H4 (cell line): ENCODE measurements at regions not wholly inside any gene's neighbourhood (a gene's known extent, or its start where the extent isn't known, plus 50 kb on each side); places are given as distances from the start of the nearest gene placed in this dataset.
"Not testable (repeated sequence)": the region's sequence is repeated elsewhere in the genome, so short reads cannot be mapped to it uniquely, and the experiment has no call there.

Experiments used
- DNase-seq: peaks from one replicate; pipeline ENCODE4 v3.0.0-alpha.2; 2015; ENCODE audit warnings: low spot score

DNA sequence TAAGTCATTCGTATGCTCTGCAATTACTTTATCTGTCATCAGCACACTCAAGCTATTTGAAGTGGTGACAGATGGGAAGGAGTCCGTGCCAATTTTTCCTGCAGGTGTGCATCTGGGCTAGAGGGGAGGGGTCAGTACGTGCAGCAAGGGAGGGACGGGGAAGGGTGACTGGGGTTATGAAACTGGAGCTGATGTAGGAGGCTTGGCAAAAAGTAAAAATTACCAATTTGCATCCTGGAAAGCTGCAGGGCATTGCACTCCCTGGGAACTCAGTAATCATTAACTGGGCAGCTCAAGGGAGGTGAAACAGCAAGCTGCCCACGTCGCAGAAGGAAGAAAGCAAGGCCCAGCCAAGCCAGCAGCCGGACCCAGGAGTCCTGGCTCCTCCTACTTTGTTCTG, 87.1 kb upstream of the TMEM45B start:
- DNase-seq = no peak

DNA sequence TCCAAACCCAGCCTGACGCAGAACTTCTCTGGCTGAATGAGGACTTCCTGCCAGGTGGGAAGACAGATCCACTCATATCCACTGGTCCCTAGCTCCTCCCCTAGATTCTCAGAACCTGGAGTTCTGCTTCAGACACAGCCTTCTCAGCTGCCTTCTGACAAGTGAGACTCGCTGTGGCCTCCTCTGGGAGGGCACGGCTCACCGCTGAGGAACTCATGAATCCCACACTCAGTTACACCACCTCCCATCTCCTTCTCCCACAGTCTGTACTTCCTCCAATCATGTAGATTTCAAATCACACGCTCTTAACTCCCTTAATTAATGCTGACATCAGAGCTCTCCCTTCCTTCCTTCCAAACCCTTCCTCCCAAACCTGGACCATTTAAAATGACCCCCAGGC, 86.4 kb upstream of the TMEM45B start:
- DNase-seq = no peak

DNA sequence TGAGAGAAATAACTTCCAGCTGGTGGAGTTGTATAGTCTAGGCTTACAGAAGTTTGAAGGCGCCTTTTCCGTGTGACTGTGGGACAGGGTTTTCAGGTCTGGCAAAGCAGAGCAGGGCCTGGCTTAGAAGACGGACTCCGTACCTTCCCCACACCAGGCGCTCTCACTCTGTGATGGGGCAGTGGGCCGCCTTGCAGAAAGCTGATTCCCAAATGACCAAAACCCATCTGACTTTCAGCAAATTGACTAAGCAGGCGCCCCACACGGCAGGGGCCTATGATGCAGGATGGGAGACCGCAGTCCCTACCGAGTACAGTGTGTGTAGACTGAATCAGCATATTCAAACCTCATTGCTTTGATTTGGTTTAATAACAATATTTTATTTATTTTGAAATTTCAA, 85.8 kb upstream of the TMEM45B start:
- no peak for DNase-seq

DNA sequence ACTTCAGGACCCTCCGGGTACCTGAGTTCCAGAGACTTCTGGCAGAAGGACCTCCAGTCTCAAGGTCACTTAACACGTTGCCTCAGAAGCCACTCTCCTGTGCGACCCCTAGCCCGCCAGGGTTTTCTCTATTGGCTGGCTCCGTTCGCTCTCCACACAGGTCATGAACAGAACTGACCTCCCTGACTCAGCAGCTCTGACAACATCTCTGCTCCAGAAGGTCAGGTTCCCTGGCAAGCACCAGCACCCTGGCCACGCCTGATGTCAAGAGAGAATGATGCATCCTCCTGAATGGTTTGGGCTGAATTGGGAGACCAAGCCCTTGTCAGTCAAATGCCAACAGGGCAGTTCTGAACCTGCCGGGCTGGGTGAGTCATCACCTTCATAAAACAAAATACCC, 84.3 kb upstream of the TMEM45B start:
- DNase-seq = no peak

DNA sequence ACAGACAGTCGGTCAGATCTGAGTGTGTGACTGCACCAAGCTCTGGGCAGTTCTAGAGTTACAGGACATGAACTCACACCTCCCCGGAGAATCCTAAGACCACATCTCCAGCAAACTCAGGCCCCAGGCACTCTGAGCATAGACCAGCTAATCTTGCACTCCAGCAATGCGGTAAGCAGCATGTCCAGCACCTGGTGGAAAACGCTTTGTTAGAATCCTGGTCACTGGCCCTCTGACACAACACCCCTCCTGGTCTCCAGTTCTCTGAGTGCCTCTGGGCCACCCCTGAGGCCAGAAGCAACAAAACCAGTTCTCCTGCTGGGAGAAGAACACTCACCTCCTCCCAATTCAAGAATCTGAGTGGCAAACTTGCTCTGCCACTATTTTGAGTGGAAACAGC, 82.7 kb upstream of the TMEM45B start:
- DNase-seq = no peak

DNA sequence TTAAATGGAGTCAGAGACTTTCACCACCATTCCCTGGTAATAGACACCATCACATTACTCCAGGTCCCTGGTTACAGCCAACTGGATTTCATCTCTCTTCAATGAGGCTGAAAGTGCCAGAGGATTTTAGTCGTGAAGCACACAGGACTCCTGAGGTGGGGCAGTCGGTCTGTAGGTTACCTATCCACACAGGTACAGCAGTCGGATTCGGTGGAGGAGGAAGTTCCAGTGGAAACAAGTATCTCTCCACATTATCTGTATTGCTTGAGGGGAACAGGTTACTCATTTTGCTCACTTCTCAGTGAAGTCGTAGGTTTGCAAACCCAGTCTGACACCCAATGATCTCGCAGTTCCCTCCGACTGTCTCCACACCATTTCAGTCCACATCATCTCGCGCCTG, 82.3 kb upstream of the TMEM45B start:
- DNase-seq = no peak

DNA sequence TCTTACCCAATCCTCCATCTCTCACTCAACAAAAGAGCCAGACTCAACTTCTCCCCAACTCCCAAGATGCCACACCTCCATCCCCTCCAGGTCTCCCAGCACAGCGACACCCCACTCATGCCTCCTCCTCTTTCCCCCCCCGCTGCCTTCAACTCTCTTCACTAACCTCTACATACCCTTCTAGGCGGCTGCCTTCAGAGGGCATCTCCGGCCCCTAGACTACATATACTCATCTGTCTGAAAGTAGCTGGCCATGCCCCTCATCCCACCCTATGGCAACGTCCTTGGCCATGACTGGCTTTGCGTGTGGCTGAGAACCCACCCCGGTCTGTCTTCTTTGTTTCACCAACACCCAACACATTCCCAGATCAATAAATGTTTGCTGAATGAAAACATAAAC, 81.7 kb upstream of the TMEM45B start:
- no peak for DNase-seq

DNA sequence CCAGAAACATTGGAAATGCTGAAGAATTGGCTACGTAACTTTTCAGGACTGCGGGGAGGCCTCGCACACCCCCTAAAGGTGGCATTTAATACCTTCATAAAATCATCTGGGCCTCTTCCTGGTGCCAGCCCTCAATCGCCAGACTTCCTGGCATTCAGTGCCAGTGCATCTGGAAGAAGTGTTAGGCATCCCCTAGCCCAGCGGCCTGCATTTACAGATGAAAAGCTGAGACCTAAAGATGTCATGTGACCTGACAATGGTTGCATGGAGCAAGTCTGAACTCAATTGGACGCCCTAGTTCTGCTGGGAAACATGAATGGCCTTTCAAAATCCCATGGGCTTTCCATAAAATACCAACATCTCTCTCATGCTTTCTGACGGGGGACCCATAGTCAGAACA, 81.0 kb upstream of the TMEM45B start:
- no peak for DNase-seq

DNA sequence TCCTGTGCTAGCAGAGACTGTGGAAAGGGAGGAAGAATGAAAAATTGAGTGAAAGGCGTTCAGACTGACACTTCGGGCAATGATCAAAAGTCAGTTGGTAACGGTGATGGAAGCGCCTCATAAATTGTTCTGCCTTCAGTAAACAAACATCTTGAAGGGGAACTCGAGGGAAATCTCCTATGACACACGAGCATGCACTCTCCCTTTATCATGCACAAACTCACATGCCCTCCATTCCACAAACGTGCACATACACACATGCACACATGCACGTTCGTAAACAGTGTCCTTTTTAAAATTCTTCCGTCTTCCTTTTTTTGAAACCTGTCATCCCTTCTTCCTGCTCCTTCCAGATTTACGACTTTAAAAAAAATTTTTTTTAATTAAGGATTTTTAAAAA, 77.8 kb upstream of the TMEM45B start:
- DNase-seq = no peak

DNA sequence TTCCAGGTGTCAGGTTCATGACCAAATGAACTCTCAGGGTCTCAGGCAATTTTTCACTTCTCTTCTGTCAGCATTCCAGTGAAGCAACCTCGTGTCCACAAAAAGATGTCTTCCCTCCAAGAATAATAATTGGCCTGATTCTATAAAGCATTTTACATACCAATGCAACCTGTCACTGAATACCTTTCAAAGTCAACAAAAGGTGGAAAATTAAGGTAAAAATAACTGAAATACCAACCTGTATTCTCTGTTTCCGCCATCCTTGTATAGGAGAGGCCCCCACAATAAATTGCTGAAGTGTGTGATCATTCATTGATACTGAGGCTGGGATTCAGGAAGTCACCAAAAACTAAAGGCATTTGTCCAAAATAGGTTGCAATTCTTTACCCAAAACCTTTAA, 77.4 kb upstream of the TMEM45B start:
- no peak for DNase-seq

DNA sequence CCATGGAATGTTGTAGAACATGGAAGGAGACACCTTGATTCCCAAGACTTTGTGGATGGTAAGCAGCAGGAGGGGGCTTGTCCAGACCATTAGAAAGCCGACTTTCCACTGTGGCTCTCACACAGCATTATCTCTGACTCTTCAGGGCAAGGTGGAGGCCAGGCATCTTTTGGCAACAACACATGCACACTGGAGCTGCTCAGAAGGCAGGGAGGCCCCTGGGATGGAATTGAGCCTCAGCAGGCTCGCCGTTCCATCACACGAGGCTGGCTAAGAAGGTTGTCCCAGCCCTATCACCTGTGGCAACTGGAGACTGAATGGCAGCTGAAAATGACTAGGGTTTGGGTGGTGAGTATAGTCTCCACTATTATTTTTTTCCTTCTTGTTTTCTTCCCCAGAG, 76.3 kb upstream of the TMEM45B start:
- DNase-seq = no peak

DNA sequence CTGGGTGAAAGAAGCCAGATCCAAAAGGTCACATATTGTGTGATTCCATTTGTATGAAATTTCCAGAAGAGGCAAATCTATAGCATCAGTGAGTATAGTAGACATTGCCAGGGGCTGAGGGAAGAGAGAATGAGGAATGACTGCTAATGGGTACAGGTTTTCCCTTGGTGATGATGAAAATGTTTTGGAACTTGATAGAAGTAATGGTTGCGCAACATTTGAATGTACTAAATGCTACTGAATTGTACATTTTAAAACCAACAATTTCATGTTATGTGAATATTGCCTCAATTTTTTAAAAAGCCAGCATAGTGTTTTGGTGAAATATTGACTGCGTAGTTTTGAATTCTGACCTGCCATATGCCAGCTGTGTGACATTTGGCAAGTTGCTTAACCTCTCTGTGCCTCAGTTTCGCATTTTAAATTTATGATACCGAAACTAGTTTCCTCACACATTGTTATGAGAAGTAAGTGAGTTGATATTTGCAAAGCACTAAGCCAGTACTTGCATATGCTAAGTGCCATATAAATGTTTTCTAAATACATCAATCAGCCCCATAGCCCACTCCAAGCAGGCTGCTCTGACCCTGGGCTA, 75.4 kb upstream of the TMEM45B start:
- no peak for DNase-seq

DNA sequence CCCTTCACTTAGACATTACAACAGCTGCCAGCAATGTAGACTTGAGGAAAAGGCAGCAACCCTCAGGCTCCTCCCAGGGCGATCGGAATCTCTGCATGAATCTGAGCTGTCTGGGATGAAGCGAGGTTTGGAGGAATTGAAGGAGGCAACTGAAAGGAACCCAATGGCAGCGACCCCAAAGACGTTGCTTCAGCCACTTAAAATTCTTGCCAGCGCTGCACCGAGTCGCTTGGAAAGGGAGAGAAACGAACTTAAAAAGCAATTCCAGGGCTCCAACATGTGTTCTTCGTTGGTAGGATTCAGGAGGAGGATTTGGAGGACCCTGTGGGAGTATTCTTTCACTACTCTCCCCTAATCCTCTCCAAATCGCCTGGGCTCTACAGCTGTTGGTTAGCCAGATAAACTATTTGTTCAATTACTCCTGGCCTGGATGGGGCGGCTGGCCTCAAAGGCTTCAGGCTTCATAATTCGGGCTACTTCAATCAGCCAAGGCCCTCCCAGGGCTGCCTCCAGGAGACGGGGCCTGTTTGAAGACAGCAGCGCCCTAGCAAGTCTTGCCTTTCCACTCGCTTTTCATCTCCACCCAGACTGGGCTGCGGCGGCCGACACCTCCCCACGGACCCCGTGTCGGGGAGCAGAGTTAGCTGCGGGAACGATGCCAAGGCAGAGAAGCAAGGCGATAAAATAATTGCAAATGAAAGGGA, 72.4 kb upstream of the TMEM45B start:
- DNase-seq = no peak

DNA sequence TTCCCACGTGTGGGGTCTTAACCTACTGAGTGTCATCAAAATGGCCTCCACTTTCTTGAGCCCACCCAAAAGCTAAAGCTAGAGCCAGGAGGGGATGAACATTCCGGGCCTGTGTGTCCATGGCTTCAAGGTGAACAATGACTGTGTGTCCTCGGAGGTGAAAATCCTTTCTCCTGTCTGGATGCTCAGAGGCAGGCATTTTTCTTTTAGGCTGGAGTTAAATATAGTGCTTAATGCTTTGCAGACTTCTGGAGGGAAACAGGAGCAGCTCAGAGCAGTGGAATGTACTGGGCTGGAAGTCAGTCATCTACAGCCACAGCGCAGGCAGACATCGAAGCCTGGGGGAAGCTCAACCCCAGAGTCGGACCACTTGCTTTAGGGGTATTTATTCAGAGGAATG, 68.6 kb upstream of the TMEM45B start:
- no peak for DNase-seq

DNA sequence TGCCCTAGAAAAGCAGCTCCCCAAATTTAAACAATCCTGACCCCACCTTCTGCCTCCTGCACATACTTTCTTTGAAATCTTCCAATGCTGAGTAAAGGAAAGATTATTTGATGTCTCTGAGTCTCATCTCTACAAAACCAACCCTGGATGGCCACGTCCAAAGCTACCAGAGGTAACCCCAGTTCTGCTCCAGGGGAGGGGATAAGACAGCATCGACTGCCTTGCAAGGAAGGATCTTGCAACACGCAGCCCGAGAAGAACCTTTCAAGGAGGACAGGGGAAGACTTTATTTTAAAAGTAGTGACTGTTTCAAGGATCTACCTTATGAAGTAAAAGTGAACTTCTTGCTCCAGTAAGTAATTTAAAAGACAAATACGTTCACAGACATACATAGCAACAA, 66.5 kb upstream of the TMEM45B start:
- DNase-seq = no peak

DNA sequence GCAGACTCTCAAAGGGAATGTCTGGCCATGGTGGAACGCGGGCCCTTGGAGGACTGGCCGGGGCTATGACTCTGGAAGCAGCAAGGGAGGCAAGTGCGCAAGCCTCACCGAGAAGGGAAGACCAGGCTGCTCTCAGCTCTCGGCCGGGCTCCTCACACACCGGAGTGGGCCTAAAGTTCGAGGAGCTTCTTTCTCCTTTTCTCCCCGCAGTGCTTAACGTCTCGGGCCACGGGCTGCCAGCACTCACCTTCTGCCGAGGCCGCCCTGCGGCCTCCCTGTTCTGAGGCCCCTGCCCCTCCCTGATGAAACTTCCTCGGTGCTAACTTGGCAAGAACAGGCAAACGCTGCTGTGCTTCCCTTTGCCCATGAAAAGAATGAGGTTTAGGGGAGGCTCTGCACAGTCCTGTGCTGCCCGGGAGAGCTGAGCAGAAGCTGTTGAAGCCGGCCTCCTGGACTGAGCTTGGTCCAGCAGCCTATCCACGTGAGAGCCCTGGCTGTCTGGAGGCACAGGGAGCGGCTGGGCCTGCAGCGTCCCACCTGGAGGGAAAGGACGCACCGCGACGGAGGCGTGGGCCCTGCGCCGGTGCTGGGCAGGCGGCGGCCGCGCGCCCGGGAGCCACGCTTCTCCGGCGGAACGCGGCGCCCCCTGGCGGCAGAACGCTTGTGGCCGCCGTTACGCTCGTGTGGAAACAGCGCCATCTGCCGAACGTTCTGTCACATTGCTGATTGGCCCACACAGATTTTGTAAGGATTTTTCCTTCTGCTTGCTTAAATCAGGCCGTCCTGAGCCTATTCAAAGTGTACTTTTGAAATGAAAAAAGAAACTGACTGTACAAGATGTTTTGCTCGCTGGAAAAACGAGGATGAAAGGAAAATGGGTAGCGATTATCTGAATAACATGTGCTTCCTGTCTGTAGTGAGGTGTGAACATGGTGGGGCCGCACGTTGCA, 65.0 kb upstream of the TMEM45B start:
- peak; percentile 47 for DNase-seq

DNA sequence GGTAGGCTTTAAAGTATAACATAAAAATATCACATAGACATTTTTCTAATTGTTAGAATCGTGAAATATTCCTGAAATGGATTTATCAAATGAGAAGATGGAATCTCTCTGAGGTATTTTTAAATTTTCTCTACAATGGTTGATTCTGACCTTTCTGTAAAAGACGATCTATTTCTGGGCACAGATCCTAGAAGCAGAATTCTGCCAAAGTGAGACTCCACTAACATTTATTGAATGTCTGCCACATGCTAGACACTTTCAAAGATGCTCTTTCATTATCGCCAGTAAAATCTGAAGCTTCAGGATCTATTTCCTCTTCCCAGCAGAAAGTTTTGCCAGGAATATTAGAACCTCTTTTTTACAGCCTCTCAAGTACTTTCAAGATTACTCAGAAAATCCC, 64.1 kb upstream of the TMEM45B start:
- no peak for DNase-seq

DNA sequence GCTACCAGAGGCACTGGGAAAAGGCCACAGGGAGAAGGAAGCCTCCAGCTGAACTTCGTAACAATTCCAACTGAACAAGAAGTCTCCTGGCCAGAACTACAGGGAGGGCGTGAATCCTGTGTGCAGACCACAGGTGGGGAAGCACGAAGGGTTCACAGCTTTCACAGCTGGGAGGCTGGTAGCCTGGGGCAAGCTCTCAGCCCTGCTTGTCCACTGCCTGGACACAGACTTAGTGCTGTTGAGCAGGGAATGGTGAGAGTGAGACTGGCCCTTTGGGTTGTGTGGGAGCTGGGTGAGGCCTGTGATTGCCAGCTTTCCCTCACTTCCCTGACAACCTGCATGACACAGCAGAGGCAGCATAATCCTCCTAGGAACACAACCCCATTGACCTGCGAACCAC, 52.1 kb upstream of the TMEM45B start:
- not testable (repeated sequence) for DNase-seq

DNA sequence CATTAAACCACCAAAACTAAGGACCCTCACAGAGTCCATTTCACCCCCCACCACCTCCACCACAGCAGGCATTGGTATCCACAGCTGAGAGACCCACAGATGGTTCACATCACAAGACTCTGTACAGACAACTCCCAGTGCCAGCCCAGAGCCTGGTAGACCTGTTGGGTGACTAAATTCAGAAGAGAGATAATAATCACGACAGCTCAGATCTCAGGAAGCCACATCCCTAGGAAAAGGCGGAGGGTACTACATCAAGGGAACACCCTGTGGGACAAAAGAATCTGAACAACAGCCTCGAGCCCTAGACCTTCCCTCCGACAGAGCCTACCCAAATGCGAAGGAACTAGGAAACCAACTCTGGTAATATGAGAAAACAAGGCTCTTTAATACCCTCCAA, 51.4 kb upstream of the TMEM45B start:
- DNase-seq = not testable (repeated sequence)
